Heart left ventricle (tissue), 16 donors: ENCODE measurements at regions not wholly inside any gene's neighbourhood (a gene's known extent, or its start where the extent isn't known, plus 50 kb on each side); places are given as distances from the start of the nearest gene placed in this dataset.

ENCODE experiments used
- ATAC-seq, 4 donors: fragments of 200-7000 bp; cut with Tn5 transposase; one replicate each; pipeline ENCODE4 v1.9.1; 2020 to 2022; ENCODE audit warnings: moderate library complexity in 4 of 4, mild to moderate bottlenecking in 3 of 4, moderate number of reproducible peaks in 1 of 4
- DNase-seq, 5 donors: peaks; one replicate each; pipeline ENCODE4 v3.0.0-alpha.2; 2020
- H3K27ac ChIP-seq, 12 donors: fragments of 200-600 bp; sonication (generic) in 4 of 12; one replicate each; pipeline versions ENCODE4 v1.5.0 to v1.8.0; 2016 to 2022; ENCODE audit warnings: mild to moderate bottlenecking in 2 of 12
- H3K27me3 ChIP-seq, 9 donors: fragments of 200-600 bp; sonication (generic) in 2 of 9; one replicate each; pipeline versions ENCODE4 v1.5.1 to v1.8.0; 2016 to 2022; ENCODE audit warnings: mild to moderate bottlenecking in 3 of 9
- H3K36me3 ChIP-seq, 9 donors: fragments of 200-600 bp; sonication (generic) in 2 of 9; one replicate each; pipeline versions ENCODE4 v1.5.0 to v1.8.0; 2018 to 2022; ENCODE audit warnings: mild to moderate bottlenecking in 2 of 9
- H3K4me1 ChIP-seq, 12 donors: fragments of 200-600 bp; sonication (generic) in 4 of 12; one replicate each; pipeline versions ENCODE4 v1.5.0 to v1.8.0; 2016 to 2022; ENCODE audit warnings: mild to moderate bottlenecking in 3 of 12
- H3K4me3 ChIP-seq, 12 donors: fragments of 200-600 bp; sonication (generic) in 4 of 12; one replicate each; pipeline versions ENCODE4 v1.5.0 to v1.8.0; 2017 to 2022; ENCODE audit warnings: mild to moderate bottlenecking in 9 of 12, moderate library complexity in 4 of 12
- H3K9me3 ChIP-seq, 12 donors: fragments of 200-600 bp; sonication (generic) in 4 of 12; one replicate each; pipeline versions ENCODE4 v1.5.0 to v1.8.0; 2016 to 2022; ENCODE audit warnings: mild to moderate bottlenecking in 1 of 12
- CTCF ChIP-seq, 12 donors: fragments of 200-600 bp; sonication (generic) in 4 of 12; IDR thresholded peaks; one replicate each; pipeline versions ENCODE4 v1.5.0 to v1.8.0; 2018 to 2022; ENCODE audit warnings: antibody characterized with exemption in 12 of 12, mild to moderate bottlenecking in 5 of 12
- POLR2A ChIP-seq, 2 donors: fragments of 450-650 bp; IDR thresholded peaks; one replicate each; pipeline ENCODE4 v1.6.1; 2017; ENCODE audit warnings: antibody characterized with exemption in 2 of 2, mild to moderate bottlenecking in 2 of 2, moderate library complexity in 2 of 2
- WGBS, 4 donors: extraction: QIAGEN DNeasy Blood & Tissue Kit in 2 of 4; methylation state at CpG; one replicate each; pipeline versions ENCODE4 v1.1.5 to v1.1.7; 2013 to 2018; 5-methylcytosine and 5-hydroxymethylcytosine counted together
- intact Hi-C, 10 donors: fragments of 100-400 bp; cut with DNase I; formaldehyde crosslinking; loops; one replicate each; pipeline versions ENCODE4 v1.11.1 to v1.14.2; 2022
- donor health status: ischemic (EF 13 %, LVEDD 7.1; RV severe dilation, severe dysfunction).
- donor health status: healthy with polysubstance abuse.
- donor health status: DM: no; HTN: yes; CAD: no.
- donor health status: DM: no; HTN: no; CAD: no.
- donor health status: ischemic (EF 25% LVEDD 6.9; RV normal size, moderate dysfunction).
- donor health status: ischemic (EF 25% LVEDD 5.7; RV mildly dilated, moderate dysfunction).
- donor health status: healthy.
- donor health status: DM: yes; HTN: yes; CAD: no.
- donor health status: ischemic (EF 35%, LVEDD 5.7; RV mildly dilated, moderate dysfunction).
- donor health status: nonischemic (EF 11% LVEDD 7.7; RV severe dilation, severe dysfunction).
- donor health status: DM: yes; HTN: yes; CAD: no.
- donor health status: PGD.
- donor health status: ischemic (EF 29% LVEDD 5.4; RV normal size, mild dysfunction).
- donor health status: nonischemic (EF 23%, LVEDD 6.1; RV moderate dilation, normal function).

- intact Hi-C loops: no loop called here
- no peak for ATAC-seq
- H3K4me1 ChIP-seq: no peaks in the 10 kb centered on the region
Observed at GRCh38 chr2:220070349-220070748, 442.9 kb downstream of the SLC4A3 start.

DNA sequence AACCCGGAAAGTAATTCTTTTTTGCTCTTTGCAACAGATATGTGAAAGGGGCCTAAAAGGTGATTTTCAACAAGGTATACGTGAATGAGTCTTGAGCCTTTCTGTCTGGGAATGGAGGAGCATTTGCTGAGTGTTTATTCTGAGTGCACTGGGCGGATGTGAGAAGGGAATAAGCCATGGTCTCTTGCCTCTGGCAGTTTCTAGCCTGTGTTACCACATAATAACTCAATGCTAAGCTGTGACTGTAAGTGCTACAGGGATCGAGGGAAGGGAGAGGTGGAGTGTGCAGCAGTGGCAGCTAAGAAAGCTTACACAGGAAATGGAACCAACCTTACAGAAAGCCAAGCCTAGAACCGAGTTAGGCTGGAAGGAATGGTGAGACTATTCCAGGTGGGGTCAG lies 444.3 kb downstream of the SLC4A3 start:
- H3K27me3 ChIP-seq: peaks cover 0 to 10% (median 0%) of the 10 kb centered on the region in 9 donors
- H3K4me1 ChIP-seq: peaks cover 0 to under 1% (median 0%) of the 10 kb centered on the region in 12 donors
- no peak for DNase-seq
- intact Hi-C loops: no loop called here
- no peak overlapping the region for H3K27ac ChIP-seq
- 81 to 88% (median 83%) methylated on average over 5 of the region's 5 CpGs for WGBS, 4 donors
- H3K36me3 ChIP-seq: no peaks in the 10 kb centered on the region
- H3K4me3 ChIP-seq: no peak overlapping the region
- ATAC-seq: no peak
- no peak for TF ChIP-seq CTCF (IDR thresholded peaks at IDR 0.05)
- H3K9me3 ChIP-seq: no peaks in the 10 kb centered on the region

More at GRCh38 chr2:220070349-220070748, 442.9 kb downstream of the SLC4A3 start:
- Histone ChIP-seq H3K4me3 (no peak overlapping the region), H3K27ac (no peak overlapping the region), H3K27me3 (peaks cover 0 to 4% (median 0%) of the 10 kb centered on the region in 9 donors), H3K9me3 (no peaks in the 10 kb centered on the region), H3K36me3 (no peaks in the 10 kb centered on the region)
- TF ChIP-seq POLR2A (IDR thresholded peaks at IDR 0.05): no peak
- TF ChIP-seq CTCF (IDR thresholded peaks at IDR 0.05): no peak
- WGBS, 4 donors: 90 to 93% (median 93%) methylated on average over 1 of the region's 1 CpG
- DNase-seq: no peak

GRCh38 chr2:220072669-220073220 lies 445.3 kb downstream of the SLC4A3 start:
- no peaks in the 10 kb centered on the region for H3K36me3 ChIP-seq

GRCh38 chr2:220075835-220076234 lies 448.4 kb downstream of the SLC4A3 start:
- DNase-seq (no peak), ATAC-seq (no peak)
- H3K9me3 ChIP-seq: no peaks in the 10 kb centered on the region
- intact Hi-C loops: no loop called here
- WGBS, 4 donors: 42 to 75% (median 74%) methylated on average over 1 of the region's 1 CpG
- H3K36me3 ChIP-seq: no peaks in the 10 kb centered on the region
- H3K27ac ChIP-seq: no peak overlapping the region
- H3K4me1 ChIP-seq: peaks cover 0 to 20% (median 0%) of the 10 kb centered on the region in 12 donors
- peaks cover 0 to 6% (median 0%) of the 10 kb centered on the region in 9 donors for H3K27me3 ChIP-seq
- H3K4me3 ChIP-seq: no peak overlapping the region
- TF ChIP-seq CTCF (IDR thresholded peaks at IDR 0.05) (no peak), POLR2A (IDR thresholded peaks at IDR 0.05) (no peak)

More at GRCh38 chr2:220072669-220073220, 445.3 kb downstream of the SLC4A3 start:
- intact Hi-C loops: no loop called here
- no peak for TF ChIP-seq POLR2A (IDR thresholded peaks at IDR 0.05)
- TF ChIP-seq CTCF (IDR thresholded peaks at IDR 0.05): no peak
- no peak overlapping the region for H3K4me3 ChIP-seq
- H3K4me1 ChIP-seq: peaks cover 0 to 5% (median 0%) of the 10 kb centered on the region in 12 donors
- ATAC-seq: no peak
- H3K9me3 ChIP-seq: no peaks in the 10 kb centered on the region
- peaks cover 0 to 9% (median 0%) of the 10 kb centered on the region in 9 donors for H3K27me3 ChIP-seq
- 59 to 74% (median 70%) methylated on average over 8 of the region's 8 CpGs for WGBS, 4 donors
- DNase-seq: no peak
- no peak overlapping the region for H3K27ac ChIP-seq
